ENCODE measurements at regions not wholly inside any gene's neighbourhood (a gene's known extent, or its start where the extent isn't known, plus 50 kb on each side); places are given as distances from the start of the nearest gene placed in this dataset.

DNA sequence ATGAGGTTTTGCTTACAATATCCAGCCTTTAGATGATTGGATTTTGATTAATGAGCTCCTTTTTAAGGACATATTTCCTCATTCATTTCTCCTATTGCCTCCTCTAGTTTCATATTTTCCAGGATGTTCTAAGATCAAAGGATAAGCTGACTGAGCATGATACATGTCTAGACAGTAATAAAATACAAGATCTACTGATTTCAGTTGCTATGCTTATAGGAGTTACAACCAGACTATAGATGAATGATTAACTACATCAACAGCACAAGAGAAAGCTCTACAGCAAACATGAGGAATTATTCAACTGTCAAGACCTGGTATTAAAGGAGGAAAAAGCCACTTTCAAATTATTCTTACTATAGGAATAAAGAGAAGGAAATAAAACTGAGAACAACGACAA lies 85.0 kb upstream of the LINC00305 start:
- H3K27ac ChIP-seq: no peak overlapping the region
- no peaks in the 10 kb centered on the region for H3K9me3 ChIP-seq
- ChIA-PET CTCF (no interaction called here), POLR2A (no interaction called here)
- H3K4me2 ChIP-seq: no peak overlapping the region
- no peaks in the 10 kb centered on the region for H3K4me1 ChIP-seq
- no peak overlapping the region for H3K4me3 ChIP-seq
- no peak for TF ChIP-seq SMC3 (IDR thresholded peaks at IDR 0.05)
- TF ChIP-seq, protein P1, sequence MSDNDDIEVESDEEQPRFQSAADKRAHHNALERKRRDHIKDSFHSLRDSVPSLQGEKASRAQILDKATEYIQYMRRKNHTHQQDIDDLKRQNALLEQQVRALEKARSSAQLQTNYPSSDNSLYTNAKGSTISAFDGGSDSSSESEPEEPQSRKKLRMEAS (IDR thresholded peaks at IDR 0.05): no peak
- FAIRE-seq (no peak), DNase-seq (ENCODE audit: low read depth in 1 of 2, low spot score in 1 of 2) (no peak), ATAC-seq (no peak)
- 0% methylated on average over 1 of the region's 1 CpG for WGBS (ENCODE audit: missing lambda C conversion rate)

DNA sequence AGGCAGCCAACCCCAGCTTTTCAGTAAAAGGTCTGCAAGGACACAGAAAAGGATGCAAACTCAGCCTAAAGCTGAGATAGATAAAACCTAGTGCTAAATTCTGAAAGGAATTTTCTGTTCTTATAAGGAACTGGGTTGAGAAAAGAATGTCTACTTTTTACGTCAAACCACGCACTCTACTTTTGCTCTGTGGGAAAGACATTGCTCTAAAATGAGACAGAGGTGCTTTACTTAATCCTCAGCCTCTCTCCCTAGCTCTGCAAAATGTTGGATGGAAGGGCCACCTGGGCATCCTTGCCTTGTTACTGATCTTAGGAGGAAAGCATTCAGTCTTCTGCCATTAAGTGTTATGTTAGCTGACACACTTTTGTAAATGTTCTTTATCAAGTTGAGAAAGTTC lies 72.1 kb upstream of the LINC00305 start:
- Histone ChIP-seq H3K4me3 (no peak overlapping the region), H3K27ac (no peak overlapping the region), H3K4me1 (no peaks in the 10 kb centered on the region), H3K9me3 (no peaks in the 10 kb centered on the region), H3K4me2 (no peak overlapping the region)
- ATAC-seq (no peak), FAIRE-seq (no peak), DNase-seq (ENCODE audit: low read depth in 1 of 2, low spot score in 1 of 2) (no peak)
- ChIA-PET POLR2A (no interaction called here), CTCF (no interaction called here)
- no peak for TF ChIP-seq PBX3 (IDR thresholded peaks at IDR 0.05)
- TF ChIP-seq BHLHE40 (IDR thresholded peaks at IDR 0.05; ENCODE audit: low read depth, low read length): no peak
- no peak for TF ChIP-seq RARB (CRISPR knock-in tag; IDR thresholded peaks at IDR 0.05)
- TF ChIP-seq REST (IDR thresholded peaks at IDR 0.05): no peak
- no peak for TF ChIP-seq JUN (IDR thresholded peaks at IDR 0.05)
- TF ChIP-seq MAFK (IDR thresholded peaks at IDR 0.05; ENCODE audit: partially characterized antibody): no peak
- TF ChIP-seq FOXS1 (CRISPR knock-in tag; IDR thresholded peaks at IDR 0.05): no peak
- no peak for TF ChIP-seq SREBF2 (IDR thresholded peaks at IDR 0.05)
- TF ChIP-seq ESRRA (IDR thresholded peaks at IDR 0.05; ENCODE audit: borderline replicate concordance, low read length): no peak
- no peak for TF ChIP-seq POLR2AphosphoS2 (conservative IDR thresholded peaks at IDR 0.05; ENCODE audit: low read length)
- TF ChIP-seq ZSCAN20 (CRISPR knock-in tag; IDR thresholded peaks at IDR 0.05): no peak
- TF ChIP-seq RNF2 (IDR thresholded peaks at IDR 0.05; ENCODE audit: borderline replicate concordance, low read depth): no peak
- TF ChIP-seq, protein P2, sequence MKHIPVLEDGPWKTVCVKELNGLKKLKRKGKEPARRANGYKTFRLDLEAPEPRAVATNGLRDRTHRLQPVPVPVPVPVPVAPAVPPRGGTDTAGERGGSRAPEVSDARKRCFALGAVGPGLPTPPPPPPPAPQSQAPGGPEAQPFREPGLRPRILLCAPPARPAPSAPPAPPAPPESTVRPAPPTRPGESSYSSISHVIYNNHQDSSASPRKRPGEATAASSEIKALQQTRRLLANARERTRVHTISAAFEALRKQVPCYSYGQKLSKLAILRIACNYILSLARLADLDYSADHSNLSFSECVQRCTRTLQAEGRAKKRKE (CRISPR knock-in tag; IDR thresholded peaks at IDR 0.05; ENCODE audit: low read depth): no peak
- 58% methylated on average over 2 of the region's 2 CpGs for WGBS (ENCODE audit: missing lambda C conversion rate)

GRCh38 chr18:64219517-64219916 lies 70.6 kb upstream of the LINC00305 start:
- no peak for ATAC-seq
- CTCF ChIA-PET: no interaction called here

More at GRCh38 chr18:64219517-64219916, 70.6 kb upstream of the LINC00305 start:
- POLR2A ChIA-PET: no interaction called here
- Histone ChIP-seq H3K4me2 (no peak overlapping the region), H3K4me1 (no peaks in the 10 kb centered on the region), H3K27ac (no peak overlapping the region), H3K9me3 (no peaks in the 10 kb centered on the region), H3K4me3 (no peak overlapping the region)
- no peak for FAIRE-seq
- no peak for DNase-seq (ENCODE audit: low read depth in 1 of 2, low spot score in 1 of 2)
- 29% methylated on average over 4 of the region's 4 CpGs for WGBS (ENCODE audit: missing lambda C conversion rate)
- TF ChIP-seq GATA3 (IDR thresholded peaks at IDR 0.05; ENCODE audit: borderline replicate concordance): no peak
